Coronary artery (tissue), 2 donors: ENCODE measurements at regions not wholly inside any gene's neighbourhood (a gene's known extent, or its start where the extent isn't known, plus 50 kb on each side); places are given as distances from the start of the nearest gene placed in this dataset.

Experiments
- DNase-seq: peaks from one replicate; pipeline ENCODE4 v3.0.0-alpha.2; 2017; ENCODE audit warnings: low spot score
- H3K27ac ChIP-seq, 2 donors: fragments of 200-600 bp; sonication (generic); one replicate each; pipeline ENCODE4 v1.5.1; 2016 to 2019
- H3K4me3 ChIP-seq: fragments of 200-600 bp; sonication (generic); 2 replicates; pipeline ENCODE4 v1.5.1; 2016; ENCODE audit warnings: mild to moderate bottlenecking, moderate library complexity
- CTCF ChIP-seq: fragments of 200-600 bp; sonication (generic); IDR thresholded peaks from one replicate; pipeline ENCODE4 v1.5.1; 2019; ENCODE audit warnings: antibody characterized with exemption

- no peak for TF ChIP-seq CTCF
Measured at GRCh38 chr7:96638669-96639068, 71.0 kb downstream of the SEM1 start.

GRCh38 chr7:96637522-96637921, 72.1 kb downstream of the SEM1 start:
- H3K4me3 ChIP-seq: no peak overlapping the region
- no peak for TF ChIP-seq CTCF
- no peak for DNase-seq
- no peak overlapping the region for H3K27ac ChIP-seq

More at GRCh38 chr7:96638669-96639068, 71.0 kb downstream of the SEM1 start:
- no peak overlapping the region for H3K27ac ChIP-seq
- DNase-seq: no peak
- H3K4me3 ChIP-seq: no peak overlapping the region

GRCh38 chr7:96636979-96637378, 72.7 kb downstream of the SEM1 start:
- Histone ChIP-seq H3K27ac (no peak overlapping the region), H3K4me3 (no peak overlapping the region)
- TF ChIP-seq CTCF: no peak
- DNase-seq: no peak

GRCh38 chr7:96636342-96636860, 73.2 kb downstream of the SEM1 start:
- TF ChIP-seq CTCF: no peak
- H3K4me3 ChIP-seq: no peak overlapping the region
- DNase-seq: no peak
- H3K27ac ChIP-seq: no peak overlapping the region

GRCh38 chr7:96629884-96630283, 79.8 kb downstream of the SEM1 start:
- TF ChIP-seq CTCF: no peak
- DNase-seq: no peak
- Histone ChIP-seq H3K27ac (no peak overlapping the region), H3K4me3 (no peak overlapping the region)

GRCh38 chr7:96624954-96625353, 84.7 kb downstream of the SEM1 start:
- no peak for TF ChIP-seq CTCF
- DNase-seq: no peak
- Histone ChIP-seq H3K4me3 (no peak overlapping the region), H3K27ac (no peak overlapping the region)

GRCh38 chr7:96621932-96622331, 87.7 kb downstream of the SEM1 start:
- Histone ChIP-seq H3K4me3 (no peak overlapping the region), H3K27ac (no peak overlapping the region)
- TF ChIP-seq CTCF: no peak
- no peak for DNase-seq
